ENCODE measurements at regions not wholly inside any gene's neighbourhood (a gene's known extent, or its start where the extent isn't known, plus 50 kb on each side); places are given as distances from the start of the nearest gene placed in this dataset.

- POLR2A ChIA-PET (ENCODE audit: unreplicated experiment), result no interaction called here
- H3K9ac ChIP-seq (ENCODE audit: low read length), result no peak overlapping the region
- intact Hi-C loops (cut with micrococcal nuclease), result no loop called here
These were observed 79.4 kb downstream of the RPE65 start for GRCh38 chr1:68370101-68370915.

DNA sequence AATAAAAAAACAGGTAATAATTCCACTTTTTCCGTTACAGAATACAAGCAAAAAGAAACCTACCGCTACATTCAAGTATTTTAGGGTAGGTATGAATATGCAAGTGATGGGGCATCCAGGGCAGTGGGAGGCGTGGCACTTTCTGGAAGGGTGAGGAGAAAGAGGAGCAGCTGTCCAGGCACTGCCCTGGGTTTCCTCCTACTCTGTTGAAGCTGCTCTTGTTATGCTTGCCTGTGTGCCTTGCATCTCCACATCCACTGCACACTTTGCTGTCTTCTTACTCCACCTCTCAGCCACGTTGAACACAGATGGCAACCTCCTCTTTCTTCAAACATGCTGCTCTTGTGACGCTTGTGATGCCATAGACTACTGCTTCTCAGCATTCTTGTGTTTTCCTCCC, 83.2 kb downstream of the RPE65 start:
- TF ChIP-seq, protein P1, sequence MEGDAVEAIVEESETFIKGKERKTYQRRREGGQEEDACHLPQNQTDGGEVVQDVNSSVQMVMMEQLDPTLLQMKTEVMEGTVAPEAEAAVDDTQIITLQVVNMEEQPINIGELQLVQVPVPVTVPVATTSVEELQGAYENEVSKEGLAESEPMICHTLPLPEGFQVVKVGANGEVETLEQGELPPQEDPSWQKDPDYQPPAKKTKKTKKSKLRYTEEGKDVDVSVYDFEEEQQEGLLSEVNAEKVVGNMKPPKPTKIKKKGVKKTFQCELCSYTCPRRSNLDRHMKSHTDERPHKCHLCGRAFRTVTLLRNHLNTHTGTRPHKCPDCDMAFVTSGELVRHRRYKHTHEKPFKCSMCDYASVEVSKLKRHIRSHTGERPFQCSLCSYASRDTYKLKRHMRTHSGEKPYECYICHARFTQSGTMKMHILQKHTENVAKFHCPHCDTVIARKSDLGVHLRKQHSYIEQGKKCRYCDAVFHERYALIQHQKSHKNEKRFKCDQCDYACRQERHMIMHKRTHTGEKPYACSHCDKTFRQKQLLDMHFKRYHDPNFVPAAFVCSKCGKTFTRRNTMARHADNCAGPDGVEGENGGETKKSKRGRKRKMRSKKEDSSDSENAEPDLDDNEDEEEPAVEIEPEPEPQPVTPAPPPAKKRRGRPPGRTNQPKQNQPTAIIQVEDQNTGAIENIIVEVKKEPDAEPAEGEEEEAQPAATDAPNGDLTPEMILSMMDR (conservative IDR thresholded peaks at IDR 0.05; ENCODE audit: low read depth, low read length), result no peak
- TF ChIP-seq EZH2 (IDR thresholded peaks at IDR 0.05; ENCODE audit: low read length, unreplicated experiment) (no peak), EZH2phosphoT487 (IDR thresholded peaks at IDR 0.05; ENCODE audit: borderline replicate concordance, low read length) (no peak)
- H3K9me2 ChIP-seq (replicated peaks; ENCODE audit: low read length), result no peaks in the 10 kb centered on the region
- H2AFZ ChIP-seq (ENCODE audit: low read length), result no peak overlapping the region
- H3K79me2 ChIP-seq (ENCODE audit: low read length), result no peaks in the 10 kb centered on the region
- H3K9ac ChIP-seq (ENCODE audit: low read length), result no peak overlapping the region
- no peak overlapping the region for H3K4me3 ChIP-seq (ENCODE audit: low read length)
- no peaks in the 10 kb centered on the region for H3K36me3 ChIP-seq (ENCODE audit: low read depth, low read length)
- no peak for DNase-seq
- ChIA-PET CTCF (no interaction called here), POLR2A (ENCODE audit: unreplicated experiment) (no interaction called here)
- intact Hi-C loops (cut with micrococcal nuclease), result no loop called here
- BruUV-seq (replicated peaks), result no TSS peak
- H3K9me3 ChIP-seq (ENCODE audit: low read length), result no peaks in the 10 kb centered on the region
- no peak overlapping the region for H3K4me2 ChIP-seq (ENCODE audit: low read length)
- ATAC-seq, result no peak
- H3K27ac ChIP-seq (ENCODE audit: low read length), result no peak overlapping the region
- no peaks in the 10 kb centered on the region for H4K20me1 ChIP-seq (ENCODE audit: low read length)
- no peaks in the 10 kb centered on the region for H3F3A ChIP-seq (ENCODE audit: low read length, unreplicated experiment)
- no peaks in the 10 kb centered on the region for H3K27me3 ChIP-seq (ENCODE audit: low read length)
- no peaks in the 10 kb centered on the region for H3K4me1 ChIP-seq (ENCODE audit: insufficient read depth, low read length)

More at GRCh38 chr1:68370101-68370915, 79.4 kb downstream of the RPE65 start:
- H3K36me3 ChIP-seq (ENCODE audit: low read depth, low read length), result no peaks in the 10 kb centered on the region
- DNase-seq (no peak), ATAC-seq (no peak)
- no peaks in the 10 kb centered on the region for H3K9me2 ChIP-seq (replicated peaks; ENCODE audit: low read length)
- H3K9me3 ChIP-seq (ENCODE audit: low read length), result no peaks in the 10 kb centered on the region
- TF ChIP-seq, protein P1 (conservative IDR thresholded peaks at IDR 0.05; ENCODE audit: low read depth, low read length), result no peak
- TF ChIP-seq EZH2 (IDR thresholded peaks at IDR 0.05; ENCODE audit: low read length, unreplicated experiment), result no peak
- no peak for TF ChIP-seq EZH2phosphoT487 (IDR thresholded peaks at IDR 0.05; ENCODE audit: borderline replicate concordance, low read length)
- H3K4me2 ChIP-seq (ENCODE audit: low read length), result no peak overlapping the region
- CTCF ChIA-PET, result no interaction called here
- H3K4me3 ChIP-seq (ENCODE audit: low read length), result no peak overlapping the region
- no peaks in the 10 kb centered on the region for H3F3A ChIP-seq (ENCODE audit: low read length, unreplicated experiment)
- no peaks in the 10 kb centered on the region for H4K20me1 ChIP-seq (ENCODE audit: low read length)
- H3K4me1 ChIP-seq (ENCODE audit: insufficient read depth, low read length), result no peaks in the 10 kb centered on the region
- H2AFZ ChIP-seq (ENCODE audit: low read length), result no peak overlapping the region
- H3K27ac ChIP-seq (ENCODE audit: low read length), result no peak overlapping the region
- no TSS peak for BruUV-seq (replicated peaks)
- no peaks in the 10 kb centered on the region for H3K79me2 ChIP-seq (ENCODE audit: low read length)
- no peaks in the 10 kb centered on the region for H3K27me3 ChIP-seq (ENCODE audit: low read length)

GRCh38 chr1:68365709-68366382, 83.9 kb downstream of the RPE65 start:
- no peak overlapping the region for H3K9ac ChIP-seq (ENCODE audit: low read length)
- no peak overlapping the region for H3K27ac ChIP-seq (ENCODE audit: low read length)
- CTCF ChIA-PET, result no interaction called here
- no TSS peak for BruUV-seq (replicated peaks)
- no peak overlapping the region for H2AFZ ChIP-seq (ENCODE audit: low read length)
- H3K4me2 ChIP-seq (ENCODE audit: low read length), result no peak overlapping the region
- H3K9me3 ChIP-seq (ENCODE audit: low read length), result no peaks in the 10 kb centered on the region
- H3K4me3 ChIP-seq (ENCODE audit: low read length), result no peak overlapping the region
- no peaks in the 10 kb centered on the region for H3K36me3 ChIP-seq (ENCODE audit: low read depth, low read length)
- no peaks in the 10 kb centered on the region for H3K79me2 ChIP-seq (ENCODE audit: low read length)
- no peaks in the 10 kb centered on the region for H3K27me3 ChIP-seq (ENCODE audit: low read length)
- H4K20me1 ChIP-seq (ENCODE audit: low read length), result no peaks in the 10 kb centered on the region
- no peaks in the 10 kb centered on the region for H3K9me2 ChIP-seq (replicated peaks; ENCODE audit: low read length)
- POLR2A ChIA-PET (ENCODE audit: unreplicated experiment), result no interaction called here
- no peaks in the 10 kb centered on the region for H3K4me1 ChIP-seq (ENCODE audit: insufficient read depth, low read length)
- ATAC-seq, result no peak
- H3F3A ChIP-seq (ENCODE audit: low read length, unreplicated experiment), result no peaks in the 10 kb centered on the region
- no peak for DNase-seq
- intact Hi-C loops (cut with micrococcal nuclease), result no loop called here
- no peak for TF ChIP-seq EZH2 (IDR thresholded peaks at IDR 0.05; ENCODE audit: low read length, unreplicated experiment)
- no peak for TF ChIP-seq EZH2phosphoT487 (IDR thresholded peaks at IDR 0.05; ENCODE audit: borderline replicate concordance, low read length)
- TF ChIP-seq, protein P1 (conservative IDR thresholded peaks at IDR 0.05; ENCODE audit: low read depth, low read length), result no peak
